Progenitor cell of endocrine pancreas (in vitro differentiated cells): ENCODE measurements at regions not wholly inside any gene's neighbourhood (a gene's known extent, or its start where the extent isn't known, plus 50 kb on each side); places are given as distances from the start of the nearest gene placed in this dataset.
"Not testable (repeated sequence)": the region's sequence is repeated elsewhere in the genome, so short reads cannot be mapped to it uniquely, and the experiment has no call there.

Experiments used
- DNase-seq: peaks from one replicate; pipeline ENCODE4 v3.0.0; 2021; ENCODE audit warnings: low spot score; ENCODE audit not compliant: unreplicated experiment
- H3K27ac Mint-ChIP-seq: 2 replicates; pipeline ENCODE4 v1.8.0; 2021; ENCODE audit warnings: mild to moderate bottlenecking, moderate library complexity, mixed read lengths
- H3K27me3 Mint-ChIP-seq: 2 replicates; pipeline ENCODE4 v1.8.0; 2021; ENCODE audit warnings: mixed read lengths
- H3K36me3 Mint-ChIP-seq: 2 replicates; pipeline ENCODE4 v1.8.0; 2022; ENCODE audit warnings: mixed read lengths; ENCODE audit not compliant: insufficient read depth
- H3K4me1 Mint-ChIP-seq: 2 replicates; pipeline ENCODE4 v1.8.0; 2021; ENCODE audit warnings: low read depth, mixed read lengths
- H3K4me3 Mint-ChIP-seq: 2 replicates; pipeline ENCODE4 v1.8.0; 2021; ENCODE audit warnings: low read depth, mild to moderate bottlenecking, moderate library complexity, mixed read lengths
- H3K9me3 Mint-ChIP-seq: 2 replicates; pipeline ENCODE4 v1.8.0; 2021; ENCODE audit warnings: low read depth, mixed read lengths
- TF ChIP-seq, protein P1 (sequence below): fragments of 200-600 bp; sonication (generic); IDR thresholded peaks from one replicate; pipeline ENCODE4 v1.5.0; 2021; ENCODE audit warnings: antibody characterized with exemption, mild to moderate bottlenecking; ENCODE audit not compliant: unreplicated experiment

DNA sequence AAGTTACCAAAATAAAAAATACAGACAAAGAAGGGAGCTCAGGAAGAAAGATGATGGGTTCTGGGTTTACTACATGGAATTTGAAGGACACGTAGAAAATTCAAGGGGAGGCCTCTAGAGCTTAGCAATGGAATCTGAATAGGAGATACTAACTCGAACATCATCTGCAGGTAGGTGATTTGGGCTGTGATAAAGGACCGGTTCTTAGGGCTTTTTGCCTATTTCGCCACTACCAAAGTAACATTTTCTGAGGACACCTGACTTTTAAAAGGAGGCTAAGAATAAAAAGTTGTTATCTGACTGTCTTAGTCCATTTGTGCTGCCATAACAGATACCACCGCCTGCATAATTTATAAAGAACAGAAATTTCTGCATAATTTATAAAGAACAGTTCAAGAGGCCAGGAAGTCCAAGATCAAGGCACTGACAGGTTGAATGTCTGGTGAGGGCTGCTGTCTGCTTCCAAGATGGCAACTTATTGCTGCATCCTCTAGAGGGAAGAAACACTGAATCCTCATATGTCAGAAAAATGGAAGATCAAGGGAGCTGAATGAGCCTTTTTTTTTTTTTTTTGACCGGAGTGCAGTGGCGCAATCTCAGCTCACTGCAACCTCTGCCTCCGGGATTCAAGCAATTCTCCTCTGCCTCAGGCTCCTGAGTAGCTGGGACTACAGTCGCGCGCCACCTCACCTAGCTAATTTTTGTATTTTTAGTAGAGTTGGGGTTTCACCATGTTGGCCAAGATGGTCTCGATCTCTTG is 67.9 kb upstream of the UBE2E2 start:
- TF ChIP-seq, protein P1, sequence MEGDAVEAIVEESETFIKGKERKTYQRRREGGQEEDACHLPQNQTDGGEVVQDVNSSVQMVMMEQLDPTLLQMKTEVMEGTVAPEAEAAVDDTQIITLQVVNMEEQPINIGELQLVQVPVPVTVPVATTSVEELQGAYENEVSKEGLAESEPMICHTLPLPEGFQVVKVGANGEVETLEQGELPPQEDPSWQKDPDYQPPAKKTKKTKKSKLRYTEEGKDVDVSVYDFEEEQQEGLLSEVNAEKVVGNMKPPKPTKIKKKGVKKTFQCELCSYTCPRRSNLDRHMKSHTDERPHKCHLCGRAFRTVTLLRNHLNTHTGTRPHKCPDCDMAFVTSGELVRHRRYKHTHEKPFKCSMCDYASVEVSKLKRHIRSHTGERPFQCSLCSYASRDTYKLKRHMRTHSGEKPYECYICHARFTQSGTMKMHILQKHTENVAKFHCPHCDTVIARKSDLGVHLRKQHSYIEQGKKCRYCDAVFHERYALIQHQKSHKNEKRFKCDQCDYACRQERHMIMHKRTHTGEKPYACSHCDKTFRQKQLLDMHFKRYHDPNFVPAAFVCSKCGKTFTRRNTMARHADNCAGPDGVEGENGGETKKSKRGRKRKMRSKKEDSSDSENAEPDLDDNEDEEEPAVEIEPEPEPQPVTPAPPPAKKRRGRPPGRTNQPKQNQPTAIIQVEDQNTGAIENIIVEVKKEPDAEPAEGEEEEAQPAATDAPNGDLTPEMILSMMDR: no peak
- Mint-ChIP-seq H3K36me3 (no peaks in the 10 kb centered on the region), H3K27ac (no peak overlapping the region), H3K4me1 (no peaks in the 10 kb centered on the region), H3K27me3 (no peaks in the 10 kb centered on the region), H3K9me3 (peaks cover 3% of the 10 kb centered on the region), H3K4me3 (no peak overlapping the region)
- no peak for DNase-seq

- H3K27ac Mint-ChIP-seq: no peak overlapping the region
Measured at GRCh38 chr3:23136054-23136453, 67.1 kb upstream of the UBE2E2 start.

GRCh38 chr3:23144051-23144450 is 59.1 kb upstream of the UBE2E2 start:
- not testable (repeated sequence) for H3K9me3 Mint-ChIP-seq, DNase-seq, H3K27me3 Mint-ChIP-seq

More at GRCh38 chr3:23136054-23136453, 67.1 kb upstream of the UBE2E2 start:
- H3K27me3 Mint-ChIP-seq: no peaks in the 10 kb centered on the region
- no peaks in the 10 kb centered on the region for H3K4me1 Mint-ChIP-seq
- TF ChIP-seq, protein P1: no peak
- DNase-seq: no peak
- H3K4me3 Mint-ChIP-seq: no peak overlapping the region
- no peaks in the 10 kb centered on the region for H3K36me3 Mint-ChIP-seq
- H3K9me3 Mint-ChIP-seq: peaks cover 3% of the 10 kb centered on the region

GRCh38 chr3:23146163-23146562 is 57.0 kb upstream of the UBE2E2 start:
- peaks cover 5% of the 10 kb centered on the region for H3K9me3 Mint-ChIP-seq
- no peak overlapping the region for H3K4me3 Mint-ChIP-seq
- peaks cover 4% of the 10 kb centered on the region for H3K27me3 Mint-ChIP-seq
- no peaks in the 10 kb centered on the region for H3K4me1 Mint-ChIP-seq
- no peak for DNase-seq
- peaks cover 1% of the 10 kb centered on the region for H3K36me3 Mint-ChIP-seq
- H3K27ac Mint-ChIP-seq: no peak overlapping the region
- TF ChIP-seq, protein P1: no peak

More at GRCh38 chr3:23144051-23144450, 59.1 kb upstream of the UBE2E2 start:
- not testable (repeated sequence) for H3K27ac Mint-ChIP-seq, H3K4me1 Mint-ChIP-seq, H3K4me3 Mint-ChIP-seq, H3K36me3 Mint-ChIP-seq

- Mint-ChIP-seq H3K27me3 (peaks cover 4% of the 10 kb centered on the region), H3K4me1 (peaks cover 1% of the 10 kb centered on the region), H3K27ac (no peak overlapping the region), H3K36me3 (peaks cover 6% of the 10 kb centered on the region), H3K4me3 (no peak overlapping the region), H3K9me3 (peaks cover 21% of the 10 kb centered on the region)
- DNase-seq: no peak
- TF ChIP-seq, protein P1: no peak
Measured at GRCh38 chr3:23152989-23153388, 50.1 kb upstream of the UBE2E2 start.
